GM12878 (cell line): ENCODE measurements at regions not wholly inside any gene's neighbourhood (a gene's known extent, or its start where the extent isn't known, plus 50 kb on each side); places are given as distances from the start of the nearest gene placed in this dataset.

Experiments
- BCL11A ChIP-seq: IDR thresholded peaks from 2 replicates; pipeline ENCODE4 v1.6.1; 2011; ENCODE audit warnings: low read depth, low read length
- CEBPB ChIP-seq, 2 experiments: fragments of 150-350 bp in 1 of 2; IDR thresholded peaks; 2 replicates each; pipeline ENCODE4 v1.6.1; 2012 to 2014; ENCODE audit warnings: low read depth in 2 of 2, low read length in 2 of 2, borderline replicate concordance in 1 of 2, inconsistent platforms in 1 of 2
- CTCF ChIP-seq, 3 experiments: IDR thresholded peaks in 2 of 3; conservative IDR thresholded peaks in 1 of 3; 2 replicates each; pipeline ENCODE4 v1.5.1; 2011; ENCODE audit warnings: low read depth in 3 of 3, low read length in 3 of 3, mild to moderate bottlenecking in 3 of 3, control low read depth in 2 of 3, moderate library complexity in 2 of 3, inconsistent platforms in 1 of 3, mixed read lengths in 1 of 3; ENCODE audit not compliant: control insufficient read depth in 2 of 3, insufficient read depth in 1 of 3; ENCODE audit errors: extremely low read depth in 1 of 3
- EZH2 ChIP-seq: IDR thresholded peaks from 2 replicates; pipeline ENCODE4 v1.6.1; 2012; ENCODE audit warnings: low read depth, mild to moderate bottlenecking, control low read depth, inconsistent platforms, low read length, borderline replicate concordance; ENCODE audit not compliant: control insufficient read depth
- HDAC2 ChIP-seq: fragments of 200-600 bp; sonication (generic); IDR thresholded peaks from 2 replicates; pipeline ENCODE4 v1.6.1; 2017
- HDAC6 ChIP-seq: fragments of 200-600 bp; sonication (generic); IDR thresholded peaks from one replicate; pipeline ENCODE4 v1.8.0; 2017; ENCODE audit warnings: antibody characterized with exemption; ENCODE audit not compliant: unreplicated experiment
- POLR2A ChIP-seq: IDR thresholded peaks from 2 replicates; pipeline ENCODE4 v1.6.1; 2011; ENCODE audit warnings: low read depth, mild to moderate bottlenecking, low read length
- POLR2AphosphoS2 ChIP-seq: IDR thresholded peaks from 2 replicates; pipeline ENCODE4 v1.6.1; 2011; ENCODE audit warnings: low read depth, mild to moderate bottlenecking, low read length, improper control_type of control experiment, moderate library complexity
- SMARCA5 ChIP-seq: fragments of 450-650 bp; IDR thresholded peaks from 2 replicates; pipeline ENCODE4 v1.6.1; 2017; ENCODE audit warnings: mild to moderate bottlenecking

- TF ChIP-seq POLR2AphosphoS2 (no peak), SMARCA5 (no peak), POLR2A (no peak), CEBPB (IDR thresholded peaks at IDR 0.05; ENCODE audit: borderline replicate concordance in 1 of 2, low read depth in 2 of 2, low read length in 2 of 2) (no peak), HDAC2 (no peak), BCL11A (no peak), EZH2 (no peak), CTCF (IDR thresholded peaks at IDR 0.05 in 2 of 3, conservative IDR thresholded peaks at IDR 0.05 in 1 of 3; ENCODE audit: control insufficient read depth in 2 of 3, extremely low read depth in 1 of 3, insufficient read depth in 1 of 3, low read depth in 3 of 3, low read length in 3 of 3) (no peak), HDAC6 (no peak)
Observed at GRCh38 chr9:134487066-134487710, 154.4 kb upstream of the COL5A1 start.
